Uterus (tissue), 2 donors: ENCODE measurements at regions not wholly inside any gene's neighbourhood (a gene's known extent, or its start where the extent isn't known, plus 50 kb on each side); places are given as distances from the start of the nearest gene placed in this dataset.

ENCODE experiments used
- POLR2A ChIP-seq, 2 donors: fragments of 450-650 bp; IDR thresholded peaks; one replicate each; pipeline ENCODE4 v1.6.1; 2016; ENCODE audit warnings: antibody characterized with exemption in 2 of 2, mild to moderate bottlenecking in 1 of 2, moderate library complexity in 1 of 2
- TF ChIP-seq, protein P1 (sequence below), 4 experiments: fragments of 200-600 bp in 2 of 4; fragments of 450-650 bp in 2 of 4; sonication (generic) in 2 of 4; IDR thresholded peaks; one replicate each; pipeline ENCODE4 v1.5.1; 2016 to 2019; ENCODE audit warnings: antibody characterized with exemption in 4 of 4, mild to moderate bottlenecking in 2 of 4, moderate library complexity in 1 of 4

DNA sequence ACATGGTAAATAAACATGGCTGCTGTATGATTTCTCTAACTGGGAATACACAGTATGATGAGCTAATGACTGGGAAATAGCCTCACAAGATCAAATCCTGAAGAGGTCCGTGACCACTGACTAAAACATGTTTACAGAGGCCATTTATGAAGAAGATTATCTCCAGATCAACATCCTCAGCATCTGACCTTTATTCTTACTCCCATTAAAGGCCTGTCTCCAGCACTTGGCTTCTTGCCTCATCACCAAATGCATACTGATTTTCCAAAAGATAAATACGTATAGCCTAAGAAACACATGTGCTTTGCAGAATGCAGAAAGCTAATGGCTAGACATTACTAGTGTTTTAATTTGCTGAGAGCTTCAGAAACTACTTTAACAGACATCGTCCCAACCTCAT is 108.0 kb upstream of the TSLP start:
- TF ChIP-seq, protein P1, sequence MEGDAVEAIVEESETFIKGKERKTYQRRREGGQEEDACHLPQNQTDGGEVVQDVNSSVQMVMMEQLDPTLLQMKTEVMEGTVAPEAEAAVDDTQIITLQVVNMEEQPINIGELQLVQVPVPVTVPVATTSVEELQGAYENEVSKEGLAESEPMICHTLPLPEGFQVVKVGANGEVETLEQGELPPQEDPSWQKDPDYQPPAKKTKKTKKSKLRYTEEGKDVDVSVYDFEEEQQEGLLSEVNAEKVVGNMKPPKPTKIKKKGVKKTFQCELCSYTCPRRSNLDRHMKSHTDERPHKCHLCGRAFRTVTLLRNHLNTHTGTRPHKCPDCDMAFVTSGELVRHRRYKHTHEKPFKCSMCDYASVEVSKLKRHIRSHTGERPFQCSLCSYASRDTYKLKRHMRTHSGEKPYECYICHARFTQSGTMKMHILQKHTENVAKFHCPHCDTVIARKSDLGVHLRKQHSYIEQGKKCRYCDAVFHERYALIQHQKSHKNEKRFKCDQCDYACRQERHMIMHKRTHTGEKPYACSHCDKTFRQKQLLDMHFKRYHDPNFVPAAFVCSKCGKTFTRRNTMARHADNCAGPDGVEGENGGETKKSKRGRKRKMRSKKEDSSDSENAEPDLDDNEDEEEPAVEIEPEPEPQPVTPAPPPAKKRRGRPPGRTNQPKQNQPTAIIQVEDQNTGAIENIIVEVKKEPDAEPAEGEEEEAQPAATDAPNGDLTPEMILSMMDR (IDR thresholded peaks at IDR 0.05), result no peak
- TF ChIP-seq POLR2A (IDR thresholded peaks at IDR 0.05), result no peak
